KMS-11 (cell line): ENCODE measurements at regions not wholly inside any gene's neighbourhood (a gene's known extent, or its start where the extent isn't known, plus 50 kb on each side); places are given as distances from the start of the nearest gene placed in this dataset.

Experiments
- H2AFZ ChIP-seq: fragments of 200-600 bp; sonication (generic); 2 replicates; pipeline ENCODE4 v1.6.1; 2016; ENCODE audit warnings: antibody characterized with exemption, mixed run types, low read depth
- H3K27ac ChIP-seq: fragments of 200-600 bp; sonication (generic); 2 replicates; pipeline ENCODE4 v1.6.1; 2016; ENCODE audit warnings: mild to moderate bottlenecking, mixed run types
- H3K27me3 ChIP-seq: fragments of 200-600 bp; sonication (generic); 2 replicates; pipeline ENCODE4 v1.6.1; 2017; ENCODE audit warnings: mild to moderate bottlenecking, low read depth, mixed run types, moderate library complexity; ENCODE audit not compliant: insufficient read depth
- H3K36me3 ChIP-seq: fragments of 200-600 bp; sonication (generic); 2 replicates; pipeline ENCODE4 v1.6.1; 2017; ENCODE audit warnings: mild to moderate bottlenecking, mixed run types; ENCODE audit not compliant: insufficient read depth
- H3K4me1 ChIP-seq: fragments of 200-600 bp; sonication (generic); 2 replicates; pipeline ENCODE4 v1.6.1; 2016; ENCODE audit warnings: mild to moderate bottlenecking, low read depth, mixed run types; ENCODE audit not compliant: poor library complexity, severe bottlenecking
- H3K4me2 ChIP-seq: fragments of 200-600 bp; sonication (generic); 2 replicates; pipeline ENCODE4 v1.7.0; 2016; ENCODE audit warnings: mild to moderate bottlenecking, mixed run types
- H3K4me3 ChIP-seq: fragments of 200-600 bp; sonication (generic); IDR thresholded peaks from 2 replicates; pipeline ENCODE4 v1.6.1; 2017; ENCODE audit warnings: low read depth, low read length, mixed read lengths; ENCODE audit not compliant: insufficient read depth
- H3K79me2 ChIP-seq: fragments of 200-600 bp; sonication (generic); 2 replicates; pipeline ENCODE4 v1.6.1; 2016; ENCODE audit warnings: low read depth, mixed run types; ENCODE audit not compliant: insufficient read depth
- H3K9ac ChIP-seq: fragments of 200-600 bp; sonication (generic); 2 replicates; pipeline ENCODE4 v1.6.1; 2016; ENCODE audit warnings: mild to moderate bottlenecking, mixed run types
- H4K20me1 ChIP-seq: fragments of 200-600 bp; sonication (generic); 2 replicates; pipeline ENCODE4 v1.6.1; 2016; ENCODE audit warnings: mild to moderate bottlenecking, mixed run types; ENCODE audit not compliant: insufficient read depth
- CTCF ChIP-seq: fragments of 200-600 bp; sonication (generic); conservative IDR thresholded peaks from 2 replicates; pipeline ENCODE4 v1.6.1; 2017; ENCODE audit warnings: low read depth, mild to moderate bottlenecking, antibody characterized with exemption, low read length, moderate library complexity, mixed read lengths

GRCh38 chr1:39142401-39143060, 62.0 kb upstream of the MACF1 start:
- no peak overlapping the region for H3K9ac ChIP-seq
- H3K4me2 ChIP-seq = no peak overlapping the region
- no peak overlapping the region for H3K4me3 ChIP-seq
- no peaks in the 10 kb centered on the region for H3K4me1 ChIP-seq
- H3K27ac ChIP-seq = no peak overlapping the region
- H2AFZ ChIP-seq = no peak overlapping the region
- no peaks in the 10 kb centered on the region for H3K36me3 ChIP-seq
- H3K27me3 ChIP-seq = no peaks in the 10 kb centered on the region
- H4K20me1 ChIP-seq = no peaks in the 10 kb centered on the region
- H3K79me2 ChIP-seq = no peaks in the 10 kb centered on the region
- TF ChIP-seq CTCF = no peak

- H4K20me1 ChIP-seq = no peaks in the 10 kb centered on the region
- no peak overlapping the region for H2AFZ ChIP-seq
- no peak overlapping the region for H3K4me2 ChIP-seq
- no peaks in the 10 kb centered on the region for H3K4me1 ChIP-seq
- no peak overlapping the region for H3K4me3 ChIP-seq
- no peak overlapping the region for H3K9ac ChIP-seq
- TF ChIP-seq CTCF = no peak
- no peak overlapping the region for H3K27ac ChIP-seq
- no peaks in the 10 kb centered on the region for H3K79me2 ChIP-seq
- H3K36me3 ChIP-seq = no peaks in the 10 kb centered on the region
- no peaks in the 10 kb centered on the region for H3K27me3 ChIP-seq
These were observed 59.6 kb upstream of the MACF1 start for GRCh38 chr1:39144924-39145323.

- no peaks in the 10 kb centered on the region for H4K20me1 ChIP-seq
- no peaks in the 10 kb centered on the region for H3K27me3 ChIP-seq
- H3K27ac ChIP-seq = no peak overlapping the region
- H3K4me3 ChIP-seq = no peak overlapping the region
- H3K36me3 ChIP-seq = no peaks in the 10 kb centered on the region
- H3K79me2 ChIP-seq = no peaks in the 10 kb centered on the region
- no peak overlapping the region for H3K4me2 ChIP-seq
- no peak overlapping the region for H3K9ac ChIP-seq
- H3K4me1 ChIP-seq = no peaks in the 10 kb centered on the region
- no peak for TF ChIP-seq CTCF
- no peak overlapping the region for H2AFZ ChIP-seq
These were observed 59.0 kb upstream of the MACF1 start for GRCh38 chr1:39145331-39145965.

GRCh38 chr1:39146681-39147080, 57.8 kb upstream of the MACF1 start:
- H3K9ac ChIP-seq = no peak overlapping the region
- no peak overlapping the region for H3K4me3 ChIP-seq

More at GRCh38 chr1:39146681-39147080, 57.8 kb upstream of the MACF1 start:
- Histone ChIP-seq H3K27ac (no peak overlapping the region), H3K79me2 (no peaks in the 10 kb centered on the region), H4K20me1 (no peaks in the 10 kb centered on the region), H3K27me3 (no peaks in the 10 kb centered on the region), H3K4me2 (no peak overlapping the region), H3K36me3 (no peaks in the 10 kb centered on the region), H3K4me1 (no peaks in the 10 kb centered on the region), H2AFZ (no peak overlapping the region)
- TF ChIP-seq CTCF = no peak
